A673 (cell line): ENCODE measurements at regions not wholly inside any gene's neighbourhood (a gene's known extent, or its start where the extent isn't known, plus 50 kb on each side); places are given as distances from the start of the nearest gene placed in this dataset.

ENCODE experiments used
- CTCF ChIP-seq: fragments of 300-800, 200-600 bp; sonication (generic); conservative IDR thresholded peaks from 2 replicates; pipeline ENCODE4 v1.5.1; 2017; ENCODE audit warnings: low read depth, mild to moderate bottlenecking, antibody characterized with exemption, low read length, moderate library complexity, mixed read lengths
- EZH2 ChIP-seq: fragments of 200-600 bp; sonication (generic); IDR thresholded peaks from 2 replicates; pipeline ENCODE4 v1.6.1; 2017; ENCODE audit warnings: borderline replicate concordance, low read depth, mild to moderate bottlenecking, mixed read lengths, antibody characterized with exemption, low read length; ENCODE audit not compliant: poor library complexity, severe bottlenecking

- TF ChIP-seq EZH2 (no peak), CTCF (no peak)
Observed at GRCh38 chr3:102630531-102630930, 195.7 kb downstream of the ZPLD1 start.
